GM12878 (cell line): ENCODE measurements at regions not wholly inside any gene's neighbourhood (a gene's known extent, or its start where the extent isn't known, plus 50 kb on each side); places are given as distances from the start of the nearest gene placed in this dataset.

Experiments
- ATAC-seq: fragments of 200-7000 bp; cut with Tn5 transposase; 3 replicates; pipeline ENCODE4 v1.9.1; 2020; ENCODE audit warnings: mild to moderate bottlenecking, moderate library complexity
- BruUV-seq: library from RNA; stranded (reverse); fragments of 400-500 nt; replicated peaks from 2 replicates; lab custom pipeline; 2021; lab: Mats Ljungman, UMichigan
- CTCF ChIA-PET: fragments of 300-600 bp; sonication (Branson Sonifier 250); formaldehyde crosslinking; extraction: SDS; loops from one replicate; lab custom pipeline; 2021; ENCODE audit warnings: inconsistent platforms; lab: Yijun Ruan, JAX
- POLR2A ChIA-PET: fragments of 350-600 bp; formaldehyde crosslinking; extraction: SDS; loops from one replicate; lab custom pipeline; 2021; ENCODE audit warnings: inconsistent platforms; lab: Charles Lee
- RAD21 ChIA-PET: fragments of 300-600 bp; sonication (Branson Sonifier 250); formaldehyde crosslinking; loops from one replicate; lab custom pipeline; 2023; ENCODE audit warnings: antibody characterized with exemption; ENCODE audit not compliant: unreplicated experiment; lab: Charles Lee
- SMC1A ChIA-PET: fragments of 300-600 bp; sonication (Branson Sonifier 250); formaldehyde crosslinking; loops from one replicate; lab custom pipeline; 2023; ENCODE audit not compliant: unreplicated experiment, uncharacterized antibody; lab: Charles Lee
- DNase-seq: peaks from one replicate; pipeline ENCODE4 v3.0.0-alpha.2; 2011; ENCODE audit warnings: low read depth, low spot score
- FAIRE-seq: peaks from 3 replicates; lab custom pipeline; 2011; peaks lifted over from hg19 to GRCh38; lab: Jason Lieb, UNC
- H2AFZ ChIP-seq: 2 replicates; pipeline ENCODE4 v1.6.0; 2011; ENCODE audit warnings: low read depth, low read length, control low read depth; ENCODE audit not compliant: control insufficient read depth
- H3K27ac ChIP-seq: 2 replicates; pipeline ENCODE4 v1.5.1; 2011; ENCODE audit warnings: control low read depth; ENCODE audit not compliant: control insufficient read depth, insufficient read depth
- H3K27me3 ChIP-seq, 2 experiments: replicated peaks in 1 of 2; 2 replicates each; pipeline versions ENCODE4 v1.6.0 to v1.6.1; 2011; ENCODE audit warnings: low read length in 1 of 2; ENCODE audit not compliant: control insufficient read depth in 2 of 2, insufficient read depth in 2 of 2
- H3K36me3 ChIP-seq, 2 experiments: 2 replicates each; pipeline ENCODE4 v1.5.1; 2011; ENCODE audit warnings: low read length in 1 of 2; ENCODE audit not compliant: control insufficient read depth in 2 of 2, insufficient read depth in 2 of 2
- H3K4me1 ChIP-seq: 2 replicates; pipeline ENCODE4 v1.6.1; 2011; ENCODE audit warnings: mild to moderate bottlenecking, low read length, moderate library complexity, mixed read lengths; ENCODE audit not compliant: control insufficient read depth, insufficient read depth
- H3K4me2 ChIP-seq: 2 replicates; pipeline ENCODE4 v1.6.0; 2011; ENCODE audit warnings: control low read depth; ENCODE audit not compliant: control insufficient read depth, insufficient read depth
- H3K4me3 ChIP-seq: fragments of 200-600 bp; sonication (generic); 2 replicates; pipeline ENCODE4 v1.5.1; 2016
- H3K79me2 ChIP-seq: 2 replicates; pipeline ENCODE4 v1.6.0; 2011; ENCODE audit warnings: low read length; ENCODE audit not compliant: control insufficient read depth, insufficient read depth
- H3K9ac ChIP-seq: 2 replicates; pipeline ENCODE4 v1.8.0; 2011; ENCODE audit warnings: low read length, control low read depth, mixed read lengths; ENCODE audit not compliant: control insufficient read depth, insufficient read depth
- H3K9me3 ChIP-seq: replicated peaks from 3 replicates; pipeline ENCODE4 v1.5.1; 2011; ENCODE audit warnings: mild to moderate bottlenecking, low read length; ENCODE audit not compliant: control insufficient read depth, insufficient read depth
- H4K20me1 ChIP-seq: 2 replicates; pipeline ENCODE4 v1.6.0; 2011; ENCODE audit not compliant: control insufficient read depth, insufficient read depth
- BHLHE40 ChIP-seq, 2 experiments: fragments of 450-650 bp in 1 of 2; IDR thresholded peaks; 2 replicates each; pipeline ENCODE4 v1.6.1; 2011 to 2017; ENCODE audit warnings: low read depth in 2 of 2, borderline replicate concordance in 1 of 2, improper control_type of control experiment in 1 of 2, low read length in 1 of 2, mild to moderate bottlenecking in 1 of 2
- POLR2AphosphoS2 ChIP-seq: IDR thresholded peaks from 2 replicates; pipeline ENCODE4 v1.6.1; 2011; ENCODE audit warnings: low read depth, mild to moderate bottlenecking, low read length, improper control_type of control experiment, moderate library complexity
- SIX5 ChIP-seq: IDR thresholded peaks from 2 replicates; pipeline ENCODE4 v1.6.1; 2011; ENCODE audit warnings: mild to moderate bottlenecking, low read depth, low read length, moderate library complexity; ENCODE audit not compliant: severe bottlenecking
- SMARCA5 ChIP-seq: fragments of 450-650 bp; IDR thresholded peaks from 2 replicates; pipeline ENCODE4 v1.6.1; 2017; ENCODE audit warnings: mild to moderate bottlenecking
- TCF3 ChIP-seq: IDR thresholded peaks from 2 replicates; pipeline ENCODE4 v1.6.1; 2012; ENCODE audit warnings: low read depth, mild to moderate bottlenecking, low read length, borderline replicate concordance; ENCODE audit not compliant: insufficient read depth
- ZNF207 ChIP-seq: fragments of 450-650 bp; IDR thresholded peaks from 2 replicates; pipeline ENCODE4 v1.6.1; 2014; ENCODE audit warnings: antibody characterized with exemption, mild to moderate bottlenecking, borderline replicate concordance
- WGBS: methylation state at CpG from one replicate; pipeline ENCODE4 v1.1.6; 2016; ENCODE audit warnings: low lambda C conversion rate; ENCODE audit not compliant: insufficient replicate concordance, insufficient coverage; ENCODE audit errors: missing lambda C conversion rate; 5-methylcytosine and 5-hydroxymethylcytosine counted together
- in situ Hi-C: fragments of 300-500 bp; cut with MboI; formaldehyde crosslinking; loops from 9 replicates; pipeline ENCODE4 v1.14.3; 2018; ENCODE audit warnings: mixed read lengths
- intact Hi-C: fragments of 100-400 bp; cut with micrococcal nuclease; formaldehyde crosslinking; loops from one replicate; pipeline ENCODE4 v1.14.2; 2022; ENCODE audit not compliant: unreplicated experiment
- TF ChIP-seq, protein P1 (sequence below): IDR thresholded peaks from 2 replicates; pipeline ENCODE4 v1.6.1; 2012; ENCODE audit warnings: low read depth, low read length, improper control_type of control experiment
- TF ChIP-seq, protein P2 (sequence below): fragments of 450-650 bp; formaldehyde crosslinking; IDR thresholded peaks from 2 replicates; pipeline ENCODE4 v1.5.0; 2022; ENCODE audit warnings: mild to moderate bottlenecking, missing genetic modification characterization
- TF ChIP-seq, protein P3 (sequence below): fragments of 450-650 bp; IDR thresholded peaks from 2 replicates; pipeline ENCODE4 v1.6.1; 2018; ENCODE audit warnings: mild to moderate bottlenecking, low read depth, moderate library complexity; ENCODE audit not compliant: partially characterized antibody
- TF ChIP-seq, protein P4 (sequence below): fragments of 450-650 bp; formaldehyde crosslinking; IDR thresholded peaks from 2 replicates; pipeline ENCODE4 v1.4.0; 2020; ENCODE audit warnings: mild to moderate bottlenecking, moderate library complexity

DNA sequence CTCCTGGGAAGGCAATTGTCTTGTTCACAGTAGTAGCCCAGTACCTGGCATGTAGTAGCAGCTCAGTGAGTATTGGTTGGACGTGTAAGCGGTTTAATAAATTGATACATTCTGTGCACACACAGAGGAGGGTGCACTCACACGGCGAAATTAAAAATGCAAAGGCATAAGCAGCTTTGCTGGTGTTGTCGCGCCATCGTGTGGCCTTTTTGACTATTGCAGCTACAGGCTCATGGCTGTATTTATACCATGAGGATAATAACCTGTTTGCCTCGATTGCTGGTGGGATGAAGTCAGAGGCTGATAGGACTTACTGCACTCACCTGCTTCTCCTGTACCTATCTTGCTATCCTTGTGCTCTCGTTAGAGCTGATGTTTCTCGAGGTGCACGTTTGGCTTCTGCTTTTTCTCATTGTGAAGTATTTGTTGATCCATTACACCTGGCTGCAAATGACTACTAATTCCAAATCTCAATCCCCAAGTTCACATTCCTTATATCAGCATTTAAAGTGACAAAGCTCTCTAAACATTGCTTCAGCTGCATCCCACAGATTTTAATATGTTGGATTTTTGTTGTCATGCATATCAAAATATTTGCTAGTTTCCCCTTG, 61.5 kb downstream of the TBXT start:
- Histone ChIP-seq H3K9me3 (peaks cover 3% of the 10 kb centered on the region; the same call in 2 of the 3 replicates), H3K79me2 (no peaks in the 10 kb centered on the region), H3K9ac (no peak overlapping the region), H3K36me3 (no peaks in the 10 kb centered on the region), H4K20me1 (no peaks in the 10 kb centered on the region), H3K27me3 (no peaks in the 10 kb centered on the region), H2AFZ (no peak overlapping the region), H3K4me2 (no peak overlapping the region), H3K27ac (no peak overlapping the region), H3K4me1 (no peaks in the 10 kb centered on the region; the same call in 1 of the 2 replicates), H3K4me3 (no peak overlapping the region)
- in situ Hi-C loops, result no loop called here
- intact Hi-C loops, result loop anchor here (1.0 to 10.0 kb wide), 3 partner anchors 221 to 661 kb away; no protein-coding TSS in a partner anchor
- CTCF ChIA-PET, result interaction anchor here (0.6 to 5.7 kb wide), 23 partner anchors 9 to 1844 kb away, joined by 3 to 69 read pairs (median 4); no protein-coding TSS in a partner anchor
- DNase-seq (peak; percentile 36), FAIRE-seq (peak; percentile 80), ATAC-seq (peak; percentile 84)
- RAD21 ChIA-PET, result interaction anchor here (0.6 to 1.8 kb wide), 5 partner anchors 13 to 666 kb away, joined by 3 to 28 read pairs (median 4); no protein-coding TSS in a partner anchor
- SMC1A ChIA-PET, result interaction anchor here (0.9 to 2.1 kb wide), 10 partner anchors 9 to 666 kb away, joined by 3 to 14 read pairs (median 4); no protein-coding TSS in a partner anchor
- no TSS peak for BruUV-seq
- WGBS, result 3% methylated on average over 11 of the region's 11 CpGs
- POLR2A ChIA-PET, result no interaction called here
- TF ChIP-seq, protein P1, sequence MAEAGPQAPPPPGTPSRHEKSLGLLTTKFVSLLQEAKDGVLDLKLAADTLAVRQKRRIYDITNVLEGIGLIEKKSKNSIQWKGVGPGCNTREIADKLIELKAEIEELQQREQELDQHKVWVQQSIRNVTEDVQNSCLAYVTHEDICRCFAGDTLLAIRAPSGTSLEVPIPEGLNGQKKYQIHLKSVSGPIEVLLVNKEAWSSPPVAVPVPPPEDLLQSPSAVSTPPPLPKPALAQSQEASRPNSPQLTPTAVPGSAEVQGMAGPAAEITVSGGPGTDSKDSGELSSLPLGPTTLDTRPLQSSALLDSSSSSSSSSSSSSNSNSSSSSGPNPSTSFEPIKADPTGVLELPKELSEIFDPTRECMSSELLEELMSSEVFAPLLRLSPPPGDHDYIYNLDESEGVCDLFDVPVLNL, result no peak
- TF ChIP-seq POLR2AphosphoS2, result no peak
- TF ChIP-seq TCF3, result no peak
- TF ChIP-seq, protein P2, sequence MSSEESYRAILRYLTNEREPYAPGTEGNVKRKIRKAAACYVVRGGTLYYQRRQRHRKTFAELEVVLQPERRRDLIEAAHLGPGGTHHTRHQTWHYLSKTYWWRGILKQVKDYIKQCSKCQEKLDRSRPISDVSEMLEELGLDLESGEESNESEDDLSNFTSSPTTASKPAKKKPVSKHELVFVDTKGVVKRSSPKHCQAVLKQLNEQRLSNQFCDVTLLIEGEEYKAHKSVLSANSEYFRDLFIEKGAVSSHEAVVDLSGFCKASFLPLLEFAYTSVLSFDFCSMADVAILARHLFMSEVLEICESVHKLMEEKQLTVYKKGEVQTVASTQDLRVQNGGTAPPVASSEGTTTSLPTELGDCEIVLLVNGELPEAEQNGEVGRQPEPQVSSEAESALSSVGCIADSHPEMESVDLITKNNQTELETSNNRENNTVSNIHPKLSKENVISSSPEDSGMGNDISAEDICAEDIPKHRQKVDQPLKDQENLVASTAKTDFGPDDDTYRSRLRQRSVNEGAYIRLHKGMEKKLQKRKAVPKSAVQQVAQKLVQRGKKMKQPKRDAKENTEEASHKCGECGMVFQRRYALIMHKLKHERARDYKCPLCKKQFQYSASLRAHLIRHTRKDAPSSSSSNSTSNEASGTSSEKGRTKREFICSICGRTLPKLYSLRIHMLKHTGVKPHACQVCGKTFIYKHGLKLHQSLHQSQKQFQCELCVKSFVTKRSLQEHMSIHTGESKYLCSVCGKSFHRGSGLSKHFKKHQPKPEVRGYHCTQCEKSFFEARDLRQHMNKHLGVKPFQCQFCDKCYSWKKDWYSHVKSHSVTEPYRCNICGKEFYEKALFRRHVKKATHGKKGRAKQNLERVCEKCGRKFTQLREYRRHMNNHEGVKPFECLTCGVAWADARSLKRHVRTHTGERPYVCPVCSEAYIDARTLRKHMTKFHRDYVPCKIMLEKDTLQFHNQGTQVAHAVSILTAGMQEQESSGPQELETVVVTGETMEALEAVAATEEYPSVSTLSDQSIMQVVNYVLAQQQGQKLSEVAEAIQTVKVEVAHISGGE (CRISPR knock-in tag), result no peak
- TF ChIP-seq SIX5, result no peak
- TF ChIP-seq, protein P3, sequence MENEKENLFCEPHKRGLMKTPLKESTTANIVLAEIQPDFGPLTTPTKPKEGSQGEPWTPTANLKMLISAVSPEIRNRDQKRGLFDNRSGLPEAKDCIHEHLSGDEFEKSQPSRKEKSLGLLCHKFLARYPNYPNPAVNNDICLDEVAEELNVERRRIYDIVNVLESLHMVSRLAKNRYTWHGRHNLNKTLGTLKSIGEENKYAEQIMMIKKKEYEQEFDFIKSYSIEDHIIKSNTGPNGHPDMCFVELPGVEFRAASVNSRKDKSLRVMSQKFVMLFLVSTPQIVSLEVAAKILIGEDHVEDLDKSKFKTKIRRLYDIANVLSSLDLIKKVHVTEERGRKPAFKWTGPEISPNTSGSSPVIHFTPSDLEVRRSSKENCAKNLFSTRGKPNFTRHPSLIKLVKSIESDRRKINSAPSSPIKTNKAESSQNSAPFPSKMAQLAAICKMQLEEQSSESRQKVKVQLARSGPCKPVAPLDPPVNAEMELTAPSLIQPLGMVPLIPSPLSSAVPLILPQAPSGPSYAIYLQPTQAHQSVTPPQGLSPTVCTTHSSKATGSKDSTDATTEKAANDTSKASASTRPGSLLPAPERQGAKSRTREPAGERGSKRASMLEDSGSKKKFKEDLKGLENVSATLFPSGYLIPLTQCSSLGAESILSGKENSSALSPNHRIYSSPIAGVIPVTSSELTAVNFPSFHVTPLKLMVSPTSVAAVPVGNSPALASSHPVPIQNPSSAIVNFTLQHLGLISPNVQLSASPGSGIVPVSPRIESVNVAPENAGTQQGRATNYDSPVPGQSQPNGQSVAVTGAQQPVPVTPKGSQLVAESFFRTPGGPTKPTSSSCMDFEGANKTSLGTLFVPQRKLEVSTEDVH, result no peak
- TF ChIP-seq, protein P4, sequence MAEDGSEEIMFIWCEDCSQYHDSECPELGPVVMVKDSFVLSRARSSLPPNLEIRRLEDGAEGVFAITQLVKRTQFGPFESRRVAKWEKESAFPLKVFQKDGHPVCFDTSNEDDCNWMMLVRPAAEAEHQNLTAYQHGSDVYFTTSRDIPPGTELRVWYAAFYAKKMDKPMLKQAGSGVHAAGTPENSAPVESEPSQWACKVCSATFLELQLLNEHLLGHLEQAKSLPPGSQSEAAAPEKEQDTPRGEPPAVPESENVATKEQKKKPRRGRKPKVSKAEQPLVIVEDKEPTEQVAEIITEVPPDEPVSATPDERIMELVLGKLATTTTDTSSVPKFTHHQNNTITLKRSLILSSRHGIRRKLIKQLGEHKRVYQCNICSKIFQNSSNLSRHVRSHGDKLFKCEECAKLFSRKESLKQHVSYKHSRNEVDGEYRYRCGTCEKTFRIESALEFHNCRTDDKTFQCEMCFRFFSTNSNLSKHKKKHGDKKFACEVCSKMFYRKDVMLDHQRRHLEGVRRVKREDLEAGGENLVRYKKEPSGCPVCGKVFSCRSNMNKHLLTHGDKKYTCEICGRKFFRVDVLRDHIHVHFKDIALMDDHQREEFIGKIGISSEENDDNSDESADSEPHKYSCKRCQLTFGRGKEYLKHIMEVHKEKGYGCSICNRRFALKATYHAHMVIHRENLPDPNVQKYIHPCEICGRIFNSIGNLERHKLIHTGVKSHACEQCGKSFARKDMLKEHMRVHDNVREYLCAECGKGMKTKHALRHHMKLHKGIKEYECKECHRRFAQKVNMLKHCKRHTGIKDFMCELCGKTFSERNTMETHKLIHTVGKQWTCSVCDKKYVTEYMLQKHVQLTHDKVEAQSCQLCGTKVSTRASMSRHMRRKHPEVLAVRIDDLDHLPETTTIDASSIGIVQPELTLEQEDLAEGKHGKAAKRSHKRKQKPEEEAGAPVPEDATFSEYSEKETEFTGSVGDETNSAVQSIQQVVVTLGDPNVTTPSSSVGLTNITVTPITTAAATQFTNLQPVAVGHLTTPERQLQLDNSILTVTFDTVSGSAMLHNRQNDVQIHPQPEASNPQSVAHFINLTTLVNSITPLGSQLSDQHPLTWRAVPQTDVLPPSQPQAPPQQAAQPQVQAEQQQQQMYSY, result no peak
- 0 out of 4 replicates have a peak, but pooled peaks of 1 of the 2 experiments have one; percentile 8 for TF ChIP-seq BHLHE40 (IDR thresholded peaks at IDR 0.05; ENCODE audit: borderline replicate concordance in 1 of 2, low read depth in 2 of 2, low read length in 1 of 2)
- TF ChIP-seq SMARCA5, result no peak
- TF ChIP-seq ZNF207, result no peak
